ENCODE measurements at regions not wholly inside any gene's neighbourhood (a gene's known extent, or its start where the extent isn't known, plus 50 kb on each side); places are given as distances from the start of the nearest gene placed in this dataset.

GRCh38 chr11:116660011-116660410, 112.8 kb downstream of the BUD13 start:
- TF ChIP-seq CTCF (IDR thresholded peaks at IDR 0.05): no peak

DNA sequence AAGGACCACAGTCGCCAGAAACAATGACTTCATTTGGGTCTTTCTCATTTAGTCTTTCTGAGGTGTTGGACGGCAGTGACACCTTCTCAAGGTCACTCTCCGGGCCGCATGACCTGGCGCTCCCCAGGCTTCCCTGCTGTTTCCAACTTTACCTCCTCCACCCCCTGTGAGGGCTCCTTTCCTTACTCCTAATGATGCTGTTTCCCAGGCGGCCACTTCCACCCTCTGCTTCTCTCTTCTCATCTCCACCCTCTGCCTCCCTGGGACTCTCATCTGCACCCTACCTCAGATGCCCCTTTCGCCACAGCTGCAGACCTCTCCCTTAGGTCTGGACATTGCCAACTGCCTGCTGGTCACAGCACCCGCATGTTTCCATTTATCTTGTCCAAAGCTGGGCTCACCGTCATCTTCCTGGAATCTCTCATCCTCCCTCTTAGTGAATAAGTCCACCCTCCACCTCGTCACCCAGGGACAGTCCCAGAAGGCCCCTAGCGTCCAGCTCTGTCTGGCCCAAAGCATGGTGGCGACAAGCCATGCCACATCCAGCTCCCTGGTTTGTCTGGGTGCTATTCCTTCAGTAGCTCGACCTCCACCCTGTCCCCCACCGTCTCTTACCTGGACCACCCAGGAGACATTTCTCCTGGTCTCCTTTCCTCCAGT, 113.8 kb downstream of the BUD13 start:
- TF ChIP-seq CTCF (IDR thresholded peaks at IDR 0.05): no peak

DNA sequence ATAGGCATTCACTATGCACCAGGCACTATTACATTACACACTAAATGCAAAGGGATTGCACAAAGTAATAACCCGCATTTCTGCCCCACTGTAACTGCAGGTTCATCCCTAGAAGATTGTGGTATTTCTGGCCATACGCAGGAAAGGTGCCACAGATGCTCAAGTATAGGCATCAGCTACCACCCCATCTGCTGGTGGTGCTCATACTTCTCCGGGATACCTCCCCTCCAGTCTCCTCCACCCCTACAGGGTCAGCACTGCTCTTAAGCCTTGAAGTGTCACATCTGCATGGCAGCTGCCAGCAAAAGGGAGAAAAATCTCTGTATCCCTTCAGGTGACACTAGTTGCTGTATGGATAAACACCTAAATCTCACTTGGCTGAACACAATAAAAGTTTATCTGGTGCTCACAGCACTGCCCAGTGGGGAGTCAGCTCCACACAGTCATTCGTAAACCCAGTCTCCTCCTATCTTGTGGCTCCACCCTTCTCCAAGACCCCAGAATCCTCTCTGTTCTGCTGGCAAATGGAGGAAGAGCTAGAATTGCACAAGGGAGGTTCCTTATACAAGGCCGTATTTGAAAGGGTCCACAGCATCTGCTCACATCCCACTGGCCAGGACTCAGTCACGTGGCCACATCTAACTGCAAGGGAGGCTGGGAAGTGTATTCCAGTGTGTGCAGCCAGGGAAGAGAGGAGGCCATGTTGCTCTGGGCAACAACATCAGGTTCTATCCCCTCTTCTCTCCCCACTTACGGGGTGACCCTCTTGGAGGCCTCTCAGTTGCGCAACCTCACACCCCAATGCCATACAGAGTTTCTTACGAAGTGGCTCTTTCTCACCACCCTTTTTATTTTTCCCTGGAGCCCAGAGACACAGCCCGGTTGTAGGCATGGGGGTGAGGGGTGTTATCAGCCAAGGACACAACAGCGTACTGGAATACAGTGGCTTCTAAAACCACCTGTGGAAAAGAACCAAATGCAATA, 114.7 kb downstream of the BUD13 start:
- TF ChIP-seq CTCF (IDR thresholded peaks at IDR 0.05): no peak

DNA sequence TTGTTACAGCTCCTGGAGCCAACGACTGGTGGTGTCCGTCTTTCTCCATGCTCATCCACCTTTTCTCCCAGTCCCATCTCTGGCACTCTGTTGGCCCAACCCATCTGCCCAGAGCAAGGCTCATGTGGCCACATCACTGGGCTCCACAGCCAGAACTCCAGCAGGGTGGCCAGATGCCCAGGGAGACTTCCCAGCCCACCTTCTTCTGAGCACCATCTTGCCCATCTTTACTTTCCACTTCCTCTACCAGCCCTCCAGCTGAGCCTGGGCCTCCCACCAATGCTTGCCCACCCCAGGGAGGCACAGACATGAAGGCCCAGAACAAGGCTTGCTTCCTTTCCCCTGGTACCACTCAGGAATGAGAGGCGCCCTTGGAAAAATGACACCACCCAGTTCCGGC, 116.8 kb downstream of the BUD13 start:
- TF ChIP-seq CTCF (IDR thresholded peaks at IDR 0.05): no peak

DNA sequence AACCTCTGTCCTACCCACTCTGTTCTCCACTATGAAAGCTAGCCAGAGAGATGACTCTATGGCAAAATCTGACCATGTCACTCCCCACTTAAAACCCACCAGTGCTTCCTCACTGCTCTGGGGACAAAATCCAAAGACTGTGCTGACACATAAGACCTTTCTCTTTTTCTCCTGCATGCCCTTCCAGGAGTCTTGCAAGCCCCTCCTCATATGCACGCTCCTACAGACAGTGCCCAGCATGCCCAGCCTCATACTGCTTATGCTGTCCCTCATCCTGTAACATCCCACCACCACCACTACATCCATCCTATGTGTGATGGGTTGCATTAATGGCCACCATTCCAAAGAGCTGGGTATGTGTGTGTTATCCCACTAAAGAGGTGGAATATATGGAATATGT, 118.3 kb downstream of the BUD13 start:
- TF ChIP-seq CTCF (IDR thresholded peaks at IDR 0.05): no peak

DNA sequence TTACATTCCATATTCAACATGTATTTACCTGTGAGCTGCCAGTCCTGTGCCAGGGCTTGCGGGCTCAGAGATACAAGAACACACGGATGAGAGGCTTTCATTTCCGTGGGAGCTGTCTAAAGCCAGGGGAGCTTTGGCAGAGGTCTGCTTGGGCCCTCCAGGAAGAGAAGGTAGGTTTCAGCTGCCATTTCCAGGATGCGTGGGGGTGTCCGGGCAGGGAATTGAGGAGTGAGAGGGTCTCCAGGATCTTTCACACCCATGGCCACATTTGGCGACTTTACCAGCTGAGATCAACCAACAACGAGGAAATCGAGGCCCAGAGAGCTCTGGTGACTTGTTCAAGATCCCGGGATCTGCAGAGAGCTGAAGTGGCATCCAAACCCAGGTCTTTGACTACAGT, 119.6 kb downstream of the BUD13 start:
- TF ChIP-seq CTCF (IDR thresholded peaks at IDR 0.05): no peak

GRCh38 chr11:116651737-116652237, 121.0 kb downstream of the BUD13 start:
- TF ChIP-seq CTCF (IDR thresholded peaks at IDR 0.05): no peak

Data from LNCAP (cell line).